Urinary bladder (tissue), 3 donors: ENCODE measurements at regions not wholly inside any gene's neighbourhood (a gene's known extent, or its start where the extent isn't known, plus 50 kb on each side); places are given as distances from the start of the nearest gene placed in this dataset.

ENCODE experiments used
- DNase-seq: peaks from one replicate; pipeline ENCODE4 v3.0.0-alpha.2; 2015; ENCODE audit errors: extremely low spot score
- H3K27ac ChIP-seq: one replicate; pipeline ENCODE4 v1.5.1; 2013; ENCODE audit warnings: low read depth, mild to moderate bottlenecking, moderate library complexity
- H3K36me3 ChIP-seq: one replicate; pipeline ENCODE4 v1.6.1; 2013; ENCODE audit warnings: mild to moderate bottlenecking, moderate library complexity; ENCODE audit not compliant: insufficient read depth
- H3K4me1 ChIP-seq: one replicate; pipeline ENCODE4 v1.6.1; 2013; ENCODE audit warnings: mild to moderate bottlenecking, moderate library complexity; ENCODE audit not compliant: insufficient read depth
- H3K4me3 ChIP-seq: one replicate; pipeline ENCODE4 v1.5.1; 2013; ENCODE audit warnings: low read depth, low read length
- WGBS: extraction: QIAGEN DNeasy Blood & Tissue Kit; methylation state at CpG from one replicate; pipeline ENCODE4 v1.1.7; 2013; 5-methylcytosine and 5-hydroxymethylcytosine counted together
- donor health status: healthy with polysubstance abuse.
- donor health status: healthy.

DNA sequence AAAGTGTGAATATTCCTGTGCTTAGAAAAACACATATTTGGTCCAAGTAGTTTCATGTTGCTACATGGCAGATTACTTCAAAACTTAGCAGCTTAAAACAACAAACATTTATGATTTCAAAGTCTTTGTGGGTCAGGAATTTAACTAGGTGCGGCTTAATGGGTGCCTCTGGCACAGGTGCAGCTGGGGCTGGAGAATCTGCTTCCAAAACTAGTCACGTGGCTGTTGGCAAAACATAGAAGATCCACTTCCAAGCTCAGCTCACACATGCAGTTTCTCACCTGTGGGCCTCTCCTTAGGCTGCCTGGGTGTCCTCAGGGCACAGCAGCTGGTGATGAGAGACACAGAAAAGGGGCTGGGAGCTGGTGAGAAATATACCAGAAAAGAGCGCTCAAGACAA, 263.4 kb downstream of the TTLL7 start:
- Histone ChIP-seq H3K4me1 (no peaks in the 10 kb centered on the region), H3K36me3 (no peaks in the 10 kb centered on the region), H3K27ac (no peak overlapping the region), H3K4me3 (no peak overlapping the region)
- 70% methylated on average over 3 of the region's 3 CpGs for WGBS
- DNase-seq: no peak

- H3K4me3 ChIP-seq: no peak overlapping the region
- 91% methylated on average over 13 of the region's 13 CpGs for WGBS
- no peaks in the 10 kb centered on the region for H3K4me1 ChIP-seq
- H3K27ac ChIP-seq: no peak overlapping the region
- no peak for DNase-seq
- no peaks in the 10 kb centered on the region for H3K36me3 ChIP-seq
These were observed 264.5 kb downstream of the TTLL7 start for GRCh38 chr1:83734420-83734819.

DNA sequence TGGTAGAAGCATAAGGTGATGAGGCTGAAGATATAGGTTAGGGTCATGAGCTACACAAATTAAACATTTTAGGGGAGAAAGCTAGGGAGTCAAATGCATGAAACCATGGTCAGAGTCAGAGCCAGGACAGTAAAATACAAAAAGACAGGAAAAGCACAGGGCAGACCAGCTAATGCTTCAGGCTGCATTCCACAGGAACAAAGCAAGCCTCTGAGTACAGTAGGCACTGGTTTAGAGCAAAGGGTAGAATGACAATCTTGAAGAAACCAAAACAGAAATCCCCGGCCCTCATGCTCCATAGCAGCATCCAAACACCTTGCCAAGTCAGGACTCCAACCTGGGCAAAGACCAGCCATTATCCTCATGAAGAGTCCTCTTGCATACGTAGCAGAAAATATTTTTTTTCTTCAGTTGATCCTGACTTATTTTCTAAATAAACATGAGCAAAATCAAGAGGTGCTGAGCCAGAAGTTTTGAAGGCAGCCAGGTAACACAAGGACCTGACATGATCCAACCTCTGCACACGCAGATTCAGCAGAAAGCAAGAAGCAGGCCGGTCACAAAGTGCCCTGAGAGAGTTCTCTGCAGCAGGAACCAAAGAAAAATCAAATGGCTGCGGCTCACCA, 273.1 kb downstream of the TTLL7 start:
- DNase-seq: no peak

GRCh38 chr1:83718338-83718737, 280.6 kb downstream of the TTLL7 start:
- H3K4me1 ChIP-seq: no peaks in the 10 kb centered on the region
- no peak overlapping the region for H3K4me3 ChIP-seq
- 91% methylated on average over 6 of the region's 6 CpGs for WGBS
- DNase-seq: no peak
- H3K27ac ChIP-seq: no peak overlapping the region
- H3K36me3 ChIP-seq: no peaks in the 10 kb centered on the region

More for the DNA sequence above, 273.1 kb downstream of the TTLL7 start:
- WGBS: 94% methylated on average over 5 of the region's 5 CpGs
- Histone ChIP-seq H3K4me3 (no peak overlapping the region), H3K36me3 (no peaks in the 10 kb centered on the region), H3K4me1 (no peaks in the 10 kb centered on the region), H3K27ac (no peak overlapping the region)

DNA sequence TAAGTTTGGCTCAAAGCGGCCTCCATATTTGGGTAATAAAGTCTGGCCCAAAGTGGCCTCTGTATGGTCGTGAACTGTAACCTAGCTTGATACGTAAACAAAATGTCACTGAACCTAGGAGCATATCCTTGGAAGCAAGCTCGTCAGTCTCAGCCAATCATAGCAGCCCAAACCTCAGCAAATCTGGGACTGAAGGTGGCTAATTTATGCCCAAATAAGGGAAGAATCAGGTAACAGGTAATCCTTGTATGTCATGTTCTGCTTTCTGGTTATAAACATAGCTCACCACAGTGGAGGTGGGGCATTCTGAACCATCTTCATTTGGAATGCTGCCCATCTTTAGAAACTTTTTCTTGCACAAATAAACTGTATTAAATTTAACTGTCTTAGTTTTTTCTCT, 281.1 kb downstream of the TTLL7 start:
- 94% methylated on average over 4 of the region's 4 CpGs for WGBS
- H3K36me3 ChIP-seq: no peaks in the 10 kb centered on the region

GRCh38 chr1:83716641-83717040, 282.3 kb downstream of the TTLL7 start:
- Histone ChIP-seq H3K36me3 (no peaks in the 10 kb centered on the region), H3K4me1 (no peaks in the 10 kb centered on the region), H3K27ac (no peak overlapping the region), H3K4me3 (no peak overlapping the region)
- WGBS: 77% methylated on average over 3 of the region's 3 CpGs
- no peak for DNase-seq

More for the DNA sequence above, 281.1 kb downstream of the TTLL7 start:
- no peak overlapping the region for H3K27ac ChIP-seq
- DNase-seq: no peak
- no peak overlapping the region for H3K4me3 ChIP-seq
- no peaks in the 10 kb centered on the region for H3K4me1 ChIP-seq

DNA sequence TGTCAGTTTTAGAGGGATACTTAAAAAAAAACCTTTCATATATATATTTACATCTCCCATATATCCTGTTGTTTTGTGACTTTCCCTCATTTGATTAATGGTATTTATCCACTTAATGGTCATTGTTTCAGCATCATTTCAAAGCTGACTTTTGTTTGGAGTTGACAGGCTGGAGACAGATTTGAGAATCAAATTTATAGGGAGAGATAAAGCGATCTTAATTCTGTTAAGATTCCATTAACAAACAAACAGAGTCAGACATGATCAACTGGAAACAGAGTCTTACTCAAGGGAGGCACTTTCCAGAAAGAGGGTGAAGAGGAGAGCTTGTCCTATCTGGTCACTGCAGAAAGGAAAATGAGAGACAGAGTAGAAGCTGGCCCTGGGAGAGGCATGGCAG, 283.4 kb downstream of the TTLL7 start:
- no peaks in the 10 kb centered on the region for H3K36me3 ChIP-seq
- H3K4me1 ChIP-seq: no peaks in the 10 kb centered on the region
- H3K27ac ChIP-seq: no peak overlapping the region
- WGBS: 74% methylated on average over 1 of the region's 1 CpG
- H3K4me3 ChIP-seq: no peak overlapping the region
- DNase-seq: no peak

- DNase-seq: no peak
- Histone ChIP-seq H3K36me3 (no peaks in the 10 kb centered on the region), H3K4me3 (no peak overlapping the region), H3K27ac (no peak overlapping the region), H3K4me1 (no peaks in the 10 kb centered on the region)
- WGBS: 87% methylated on average over 1 of the region's 1 CpG
These were observed 289.3 kb downstream of the TTLL7 start for GRCh38 chr1:83709662-83710061.

DNA sequence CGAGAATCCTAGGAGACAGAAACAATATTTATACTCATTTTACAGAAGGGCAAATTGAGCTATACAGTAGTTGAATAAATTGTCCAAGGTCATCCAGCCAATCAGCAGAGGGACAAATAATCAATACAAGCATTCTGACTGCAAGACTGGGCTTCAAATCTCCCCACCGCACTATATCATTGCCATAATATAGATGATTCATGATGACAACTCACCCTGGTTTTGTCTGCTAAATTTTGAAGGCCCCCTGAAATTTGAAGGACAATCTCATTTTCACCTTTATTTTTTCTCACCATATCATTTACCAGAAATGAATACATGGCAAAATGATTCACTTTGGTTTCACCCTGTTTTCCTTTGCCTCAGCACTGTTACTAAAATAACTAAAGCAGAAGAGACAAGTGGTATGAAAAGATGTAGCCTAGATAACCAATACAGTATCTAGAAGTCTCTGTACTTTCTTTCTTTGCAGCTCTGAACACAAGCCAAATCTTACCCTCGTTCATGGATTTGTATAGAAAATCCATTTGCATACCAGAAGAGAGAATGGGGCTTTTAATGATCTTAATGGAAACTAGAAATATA, 292.5 kb downstream of the TTLL7 start:
- WGBS: 72% methylated on average over 3 of the region's 3 CpGs
- DNase-seq: no peak
- H3K4me3 ChIP-seq: no peak overlapping the region
- no peaks in the 10 kb centered on the region for H3K4me1 ChIP-seq
- no peak overlapping the region for H3K27ac ChIP-seq
- no peaks in the 10 kb centered on the region for H3K36me3 ChIP-seq

- DNase-seq: no peak
- WGBS: 73% methylated on average over 1 of the region's 1 CpG
- Histone ChIP-seq H3K27ac (no peak overlapping the region), H3K36me3 (no peaks in the 10 kb centered on the region), H3K4me3 (no peak overlapping the region), H3K4me1 (no peaks in the 10 kb centered on the region)
These were observed 293.8 kb downstream of the TTLL7 start for GRCh38 chr1:83705091-83705490.

GRCh38 chr1:83704350-83704749, 294.6 kb downstream of the TTLL7 start:
- no peak overlapping the region for H3K27ac ChIP-seq
- DNase-seq: no peak
- no peaks in the 10 kb centered on the region for H3K36me3 ChIP-seq
- no peak overlapping the region for H3K4me3 ChIP-seq
- no peaks in the 10 kb centered on the region for H3K4me1 ChIP-seq

- Histone ChIP-seq H3K4me3 (no peak overlapping the region), H3K4me1 (no peaks in the 10 kb centered on the region), H3K36me3 (no peaks in the 10 kb centered on the region), H3K27ac (no peak overlapping the region)
- DNase-seq: no peak
- WGBS: 100% methylated on average over 1 of the region's 1 CpG
These were observed 296.6 kb downstream of the TTLL7 start for GRCh38 chr1:83702356-83702755.

GRCh38 chr1:83701355-83701754, 297.6 kb downstream of the TTLL7 start:
- Histone ChIP-seq H3K4me3 (no peak overlapping the region), H3K27ac (no peak overlapping the region), H3K4me1 (no peaks in the 10 kb centered on the region), H3K36me3 (no peaks in the 10 kb centered on the region)
- 93% methylated on average over 2 of the region's 2 CpGs for WGBS
- no peak for DNase-seq

DNA sequence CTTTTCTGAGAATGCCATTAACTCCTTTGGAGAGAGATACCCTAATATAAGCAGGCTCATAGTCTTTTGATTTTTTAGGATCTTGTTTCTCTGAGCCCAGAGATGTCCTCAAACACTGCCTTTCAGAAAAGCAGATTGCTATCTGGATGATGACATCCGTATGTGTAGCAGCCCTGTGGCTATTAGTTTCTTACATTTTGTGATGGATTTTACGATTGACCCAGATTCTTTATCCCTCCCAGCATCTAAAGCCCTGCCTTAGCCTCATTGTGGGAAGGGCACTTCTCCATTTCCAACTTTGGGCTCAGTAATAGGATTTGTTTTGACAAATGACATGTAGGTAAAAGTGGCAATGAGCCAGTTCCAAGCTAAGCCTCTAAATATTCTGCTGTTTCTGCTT, 300.3 kb downstream of the TTLL7 start:
- WGBS: 84% methylated on average over 2 of the region's 2 CpGs
- no peak for DNase-seq
- H3K36me3 ChIP-seq: no peaks in the 10 kb centered on the region
- H3K4me1 ChIP-seq: no peaks in the 10 kb centered on the region
- H3K4me3 ChIP-seq: no peak overlapping the region
- no peak overlapping the region for H3K27ac ChIP-seq

- Histone ChIP-seq H3K4me3 (no peak overlapping the region), H3K27ac (no peak overlapping the region)
- no peak for DNase-seq
These were observed 301.0 kb downstream of the TTLL7 start for GRCh38 chr1:83697961-83698360.

More at GRCh38 chr1:83697961-83698360, 301.0 kb downstream of the TTLL7 start:
- H3K36me3 ChIP-seq: no peaks in the 10 kb centered on the region
- H3K4me1 ChIP-seq: no peaks in the 10 kb centered on the region
